NCI-H446 (cell line): ENCODE measurements at regions not wholly inside any gene's neighbourhood (a gene's known extent, or its start where the extent isn't known, plus 50 kb on each side); places are given as distances from the start of the nearest gene placed in this dataset.
"Not testable (repeated sequence)": the region's sequence is repeated elsewhere in the genome, so short reads cannot be mapped to it uniquely, and the experiment has no call there.

Experiments
- DNase-seq, 2 experiments: peaks; one replicate each; lab custom pipeline; 2025; lab: John Stamatoyannopoulos, UW

- DNase-seq, result peak in 1 of 2 experiments; percentile 28
Measured at GRCh38 chr1:193926956-193927355, 740.5 kb upstream of the B3GALT2 start.

GRCh38 chr1:193919827-193920226, 733.4 kb upstream of the B3GALT2 start:
- no peak for DNase-seq

- DNase-seq, result no peak
Measured at GRCh38 chr1:193916452-193916851, 730.0 kb upstream of the B3GALT2 start.

GRCh38 chr1:193914871-193915270, 728.5 kb upstream of the B3GALT2 start:
- DNase-seq, result no peak

GRCh38 chr1:193909406-193910082, 723.1 kb upstream of the B3GALT2 start:
- no peak for DNase-seq

GRCh38 chr1:193905288-193906085, 719.1 kb upstream of the B3GALT2 start:
- DNase-seq, result no peak

- no peak for DNase-seq
Measured at GRCh38 chr1:193891788-193892187, 705.4 kb upstream of the B3GALT2 start.

GRCh38 chr1:193890935-193891334, 704.5 kb upstream of the B3GALT2 start:
- DNase-seq, result no peak

- DNase-seq, result no peak
Measured at GRCh38 chr1:193884848-193885558, 698.6 kb upstream of the B3GALT2 start.

- not testable (repeated sequence) for DNase-seq
Measured at GRCh38 chr1:193877920-193878319, 691.5 kb upstream of the B3GALT2 start.

GRCh38 chr1:193868425-193868824, 682.0 kb upstream of the B3GALT2 start:
- DNase-seq, result no peak

GRCh38 chr1:193856261-193856660, 669.8 kb upstream of the B3GALT2 start:
- DNase-seq, result no peak

- peak in 1 of 2 experiments; percentile 23 for DNase-seq
Measured at GRCh38 chr1:193850745-193851144, 664.3 kb upstream of the B3GALT2 start.

GRCh38 chr1:193846876-193847604, 660.6 kb upstream of the B3GALT2 start:
- peak; percentile 54 to 76 for DNase-seq

- no peak for DNase-seq
Measured at GRCh38 chr1:193846411-193846810, 660.0 kb upstream of the B3GALT2 start.

- no peak for DNase-seq
Measured at GRCh38 chr1:193841857-193842256, 655.4 kb upstream of the B3GALT2 start.

- DNase-seq, result no peak
Measured at GRCh38 chr1:193831465-193831864, 645.1 kb upstream of the B3GALT2 start.

GRCh38 chr1:193827516-193827915, 641.1 kb upstream of the B3GALT2 start:
- DNase-seq, result no peak

- no peak for DNase-seq
Measured at GRCh38 chr1:193819376-193819775, 633.0 kb upstream of the B3GALT2 start.

GRCh38 chr1:193807208-193807607, 620.8 kb upstream of the B3GALT2 start:
- no peak for DNase-seq

- DNase-seq, result no peak
Measured at GRCh38 chr1:193806079-193807048, 620.0 kb upstream of the B3GALT2 start.
